ENCODE measurements at regions not wholly inside any gene's neighbourhood (a gene's known extent, or its start where the extent isn't known, plus 50 kb on each side); places are given as distances from the start of the nearest gene placed in this dataset.
"Not testable (repeated sequence)": the region's sequence is repeated elsewhere in the genome, so short reads cannot be mapped to it uniquely, and the experiment has no call there.

DNA sequence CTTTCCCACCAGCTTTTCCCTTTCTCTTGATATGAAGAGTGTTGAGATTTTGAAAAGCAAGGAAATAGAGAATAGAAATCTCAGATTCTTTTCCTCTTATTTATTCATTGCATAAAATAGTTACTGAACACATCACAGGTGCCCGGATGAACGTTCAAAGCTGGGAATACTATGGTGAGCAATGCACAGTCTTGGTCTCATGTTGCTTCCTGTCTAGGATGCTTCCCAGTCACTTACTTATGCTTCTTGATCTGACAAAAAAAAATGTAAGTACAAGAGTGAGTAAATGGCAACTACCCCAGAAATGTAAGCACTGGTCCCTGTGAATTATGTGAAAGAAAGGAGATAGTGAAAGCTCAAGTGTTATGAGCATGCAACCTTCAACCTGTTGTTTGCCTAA lies 153.5 kb upstream of the S1PR3 start:
- Histone ChIP-seq H3K23ac (ENCODE audit: insufficient read length, low read depth, low read length) (no peak overlapping the region), H3K23me2 (ENCODE audit: insufficient read length, low read depth, low read length, poor library complexity, severe bottlenecking) (no peaks in the 10 kb centered on the region), H4K5ac (ENCODE audit: insufficient read length, low read depth, low read length) (no peak overlapping the region), H3K56ac (ENCODE audit: insufficient read length, low read depth, low read length) (no peak overlapping the region), H3K18ac (ENCODE audit: insufficient read length, low read depth, low read length) (no peak overlapping the region), H3K4me2 (ENCODE audit: insufficient read depth, insufficient read length, low read length) (no peak overlapping the region), H3K79me2 (ENCODE audit: insufficient read depth, low read length) (no peaks in the 10 kb centered on the region), H3K27me3 (ENCODE audit: insufficient read depth, low read length) (no peaks in the 10 kb centered on the region), H2BK15ac (ENCODE audit: low read depth, low read length) (no peak overlapping the region), H4K20me1 (ENCODE audit: control insufficient read depth, insufficient read depth, insufficient read length) (no peaks in the 10 kb centered on the region), H2BK20ac (ENCODE audit: low read depth, low read length, poor library complexity, severe bottlenecking) (no peak overlapping the region), H3K4ac (ENCODE audit: low read depth, low read length) (no peak overlapping the region), H3K79me1 (ENCODE audit: insufficient read depth, low read depth, low read length, poor library complexity, severe bottlenecking) (no peaks in the 10 kb centered on the region), H4K91ac (ENCODE audit: insufficient read length, low read depth, low read length) (no peak overlapping the region), H2AFZ (ENCODE audit: low read length) (no peak overlapping the region), H2BK12ac (ENCODE audit: insufficient read length, low read depth, low read length) (no peak overlapping the region), H3K14ac (ENCODE audit: insufficient read depth, low read length) (no peak overlapping the region), H2BK120ac (ENCODE audit: low read depth, low read length, poor library complexity, severe bottlenecking) (no peak overlapping the region), H3K9me3 (ENCODE audit: control insufficient read depth, low read depth, low read length) (no peaks in the 10 kb centered on the region), H4K8ac (replicated peaks; ENCODE audit: insufficient read length, low read depth, low read length) (no peak overlapping the region), H3K27ac (ENCODE audit: insufficient read length, low read depth, low read length) (no peak overlapping the region), H3K9ac (ENCODE audit: extremely low read depth, insufficient read length, low read length) (no peak overlapping the region), H2BK5ac (ENCODE audit: insufficient read length, low read length) (no peak overlapping the region), H2AK5ac (ENCODE audit: insufficient read length, low read length) (no peak overlapping the region), H3T11ph (ENCODE audit: low read length) (no peak overlapping the region), H3K4me1 (ENCODE audit: insufficient read depth, low read length) (no peaks in the 10 kb centered on the region)
- Mint-ChIP-seq H3K4me1 (no peaks in the 10 kb centered on the region), H3K9me3 (peaks cover under 1 to 3% of the 10 kb centered on the region in 2 experiments; a peak in 1 of 5 replicates), H3K4me3 (no peak overlapping the region), H3K27ac (no peak overlapping the region), H3K36me3 (ENCODE audit: insufficient read depth in 1 of 3, low read depth in 3 of 3) (no peaks in the 10 kb centered on the region), H3K27me3 (ENCODE audit: low read depth) (no peaks in the 10 kb centered on the region; the same call in 1 of the 2 replicates)
- TF ChIP-seq, protein P1, sequence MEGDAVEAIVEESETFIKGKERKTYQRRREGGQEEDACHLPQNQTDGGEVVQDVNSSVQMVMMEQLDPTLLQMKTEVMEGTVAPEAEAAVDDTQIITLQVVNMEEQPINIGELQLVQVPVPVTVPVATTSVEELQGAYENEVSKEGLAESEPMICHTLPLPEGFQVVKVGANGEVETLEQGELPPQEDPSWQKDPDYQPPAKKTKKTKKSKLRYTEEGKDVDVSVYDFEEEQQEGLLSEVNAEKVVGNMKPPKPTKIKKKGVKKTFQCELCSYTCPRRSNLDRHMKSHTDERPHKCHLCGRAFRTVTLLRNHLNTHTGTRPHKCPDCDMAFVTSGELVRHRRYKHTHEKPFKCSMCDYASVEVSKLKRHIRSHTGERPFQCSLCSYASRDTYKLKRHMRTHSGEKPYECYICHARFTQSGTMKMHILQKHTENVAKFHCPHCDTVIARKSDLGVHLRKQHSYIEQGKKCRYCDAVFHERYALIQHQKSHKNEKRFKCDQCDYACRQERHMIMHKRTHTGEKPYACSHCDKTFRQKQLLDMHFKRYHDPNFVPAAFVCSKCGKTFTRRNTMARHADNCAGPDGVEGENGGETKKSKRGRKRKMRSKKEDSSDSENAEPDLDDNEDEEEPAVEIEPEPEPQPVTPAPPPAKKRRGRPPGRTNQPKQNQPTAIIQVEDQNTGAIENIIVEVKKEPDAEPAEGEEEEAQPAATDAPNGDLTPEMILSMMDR (conservative IDR thresholded peaks at IDR 0.05), result no peak
- no peak for DNase-seq
- WGBS (ENCODE audit: extremely low coverage, insufficient read length, low lambda C conversion rate), result no CpG with 5 or more reads among the region's 2 CpGs

DNA sequence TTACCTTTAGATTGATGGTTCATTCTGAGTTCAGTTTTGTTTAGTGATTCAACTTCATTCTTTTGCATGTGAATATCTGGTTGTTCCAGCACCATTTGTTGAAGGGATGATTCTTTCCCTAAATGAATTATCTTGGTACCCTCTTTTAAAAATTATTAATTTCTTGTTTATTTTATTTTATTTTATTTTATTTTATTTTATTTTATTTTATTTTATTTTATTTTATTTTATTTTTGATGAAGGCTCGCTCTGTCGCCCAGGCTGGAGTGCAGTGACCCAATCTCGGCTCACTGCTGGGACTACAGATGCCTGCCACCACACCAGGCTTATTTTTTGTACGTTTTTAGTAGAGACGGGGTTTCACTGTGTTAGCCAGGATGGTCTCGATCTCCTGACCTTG lies 141.4 kb upstream of the S1PR3 start:
- not testable (repeated sequence) for H3K9ac ChIP-seq (ENCODE audit: extremely low read depth, insufficient read length, low read length); H3K27ac ChIP-seq (ENCODE audit: insufficient read length, low read depth, low read length); H3K27ac Mint-ChIP-seq; H2BK120ac ChIP-seq (ENCODE audit: low read depth, low read length, poor library complexity, severe bottlenecking); H3K23me2 ChIP-seq (ENCODE audit: insufficient read length, low read depth, low read length, poor library complexity, severe bottlenecking); H3K14ac ChIP-seq (ENCODE audit: insufficient read depth, low read length); H3K4me1 Mint-ChIP-seq; H3K9me3 ChIP-seq (ENCODE audit: control insufficient read depth, low read depth, low read length); H3K79me1 ChIP-seq (ENCODE audit: insufficient read depth, low read depth, low read length, poor library complexity, severe bottlenecking); H2AFZ ChIP-seq (ENCODE audit: low read length); H3K56ac ChIP-seq (ENCODE audit: insufficient read length, low read depth, low read length); H3T11ph ChIP-seq (ENCODE audit: low read length); H4K91ac ChIP-seq (ENCODE audit: insufficient read length, low read depth, low read length); H3K4me3 Mint-ChIP-seq; H2BK20ac ChIP-seq (ENCODE audit: low read depth, low read length, poor library complexity, severe bottlenecking); H2BK12ac ChIP-seq (ENCODE audit: insufficient read length, low read depth, low read length); H3K4ac ChIP-seq (ENCODE audit: low read depth, low read length); H3K18ac ChIP-seq (ENCODE audit: insufficient read length, low read depth, low read length); H4K8ac ChIP-seq (replicated peaks; ENCODE audit: insufficient read length, low read depth, low read length); H2BK5ac ChIP-seq (ENCODE audit: insufficient read length, low read length); H3K27me3 ChIP-seq (ENCODE audit: insufficient read depth, low read length); H2BK15ac ChIP-seq (ENCODE audit: low read depth, low read length); H3K23ac ChIP-seq (ENCODE audit: insufficient read length, low read depth, low read length); H3K79me2 ChIP-seq (ENCODE audit: insufficient read depth, low read length); H3K27me3 Mint-ChIP-seq (ENCODE audit: low read depth); H4K5ac ChIP-seq (ENCODE audit: insufficient read length, low read depth, low read length); DNase-seq; H3K4me1 ChIP-seq (ENCODE audit: insufficient read depth, low read length); H4K20me1 ChIP-seq (ENCODE audit: control insufficient read depth, insufficient read depth, insufficient read length); H2AK5ac ChIP-seq (ENCODE audit: insufficient read length, low read length); H3K4me2 ChIP-seq (ENCODE audit: insufficient read depth, insufficient read length, low read length)
- no CpG with 5 or more reads among the region's 6 CpGs for WGBS (ENCODE audit: extremely low coverage, insufficient read length, low lambda C conversion rate)
- peaks cover 20 to 22% of the 10 kb centered on the region in 2 experiments for H3K9me3 Mint-ChIP-seq
- peaks cover 2 to 24% (median 15%) of the 10 kb centered on the region in 3 experiments; a peak in 5 of 7 replicates for H3K36me3 Mint-ChIP-seq (ENCODE audit: insufficient read depth in 1 of 3, low read depth in 3 of 3)

Measured in H9 (cell line).